RPMI7951 (cell line): ENCODE measurements at regions not wholly inside any gene's neighbourhood (a gene's known extent, or its start where the extent isn't known, plus 50 kb on each side); places are given as distances from the start of the nearest gene placed in this dataset.
A peak's percentile ranks its signal among the peaks of the same experiment; 100 is the strongest.

Experiments used
- DNase-seq: peaks from one replicate; pipeline ENCODE4 v3.0.0-alpha.2; 2012; ENCODE audit warnings: low read depth

DNA sequence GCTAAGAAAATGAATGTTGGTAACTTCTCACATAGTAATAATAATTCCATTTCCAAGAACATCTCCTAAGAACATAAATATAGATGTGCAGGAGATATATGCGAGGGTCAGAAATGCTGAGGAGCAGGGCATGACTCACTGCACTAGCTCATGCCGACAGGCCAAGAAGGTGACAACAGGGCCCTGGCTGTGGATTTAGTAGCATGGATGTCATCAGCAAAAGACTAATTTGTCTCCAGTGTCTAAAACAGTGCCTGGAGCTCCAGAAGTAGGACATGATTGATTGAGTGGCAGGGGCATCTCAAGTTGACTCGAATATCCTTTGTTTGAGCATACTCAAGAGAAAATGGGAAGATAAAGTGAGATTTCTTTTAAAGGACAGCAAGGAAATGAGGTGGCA lies 207.0 kb upstream of the FOXA2 start:
- no peak for DNase-seq

DNA sequence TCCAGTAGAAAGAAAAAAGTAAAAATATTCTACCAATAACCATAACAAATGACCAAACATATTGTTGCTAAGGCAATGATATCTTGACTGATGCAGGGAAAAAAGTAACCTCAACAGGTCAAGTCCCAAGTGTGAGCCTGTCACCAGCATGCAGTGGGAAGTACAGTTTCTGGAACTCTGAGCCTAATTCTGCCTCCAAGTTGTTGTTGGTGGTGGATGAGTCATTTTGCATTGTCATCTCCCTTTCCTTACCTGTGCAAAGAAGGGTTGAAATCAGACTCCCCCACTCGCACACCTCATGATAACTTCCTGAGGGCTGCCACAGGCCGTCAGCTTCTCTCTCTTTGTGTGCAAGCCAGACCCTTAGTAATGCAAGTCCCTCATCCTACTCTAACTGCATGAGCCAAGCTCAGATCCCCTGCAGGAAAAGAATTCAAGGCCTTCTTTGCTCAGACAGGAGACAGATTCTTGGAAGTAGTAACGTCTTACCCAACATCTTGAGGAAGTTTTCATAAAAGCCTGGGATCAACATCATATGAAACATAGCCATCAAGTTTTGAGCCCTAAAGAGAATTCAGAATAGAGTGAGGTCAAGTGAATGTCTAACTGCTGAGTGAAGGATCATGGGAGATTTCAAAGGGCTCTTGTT lies 207.6 kb upstream of the FOXA2 start:
- no peak for DNase-seq

DNA sequence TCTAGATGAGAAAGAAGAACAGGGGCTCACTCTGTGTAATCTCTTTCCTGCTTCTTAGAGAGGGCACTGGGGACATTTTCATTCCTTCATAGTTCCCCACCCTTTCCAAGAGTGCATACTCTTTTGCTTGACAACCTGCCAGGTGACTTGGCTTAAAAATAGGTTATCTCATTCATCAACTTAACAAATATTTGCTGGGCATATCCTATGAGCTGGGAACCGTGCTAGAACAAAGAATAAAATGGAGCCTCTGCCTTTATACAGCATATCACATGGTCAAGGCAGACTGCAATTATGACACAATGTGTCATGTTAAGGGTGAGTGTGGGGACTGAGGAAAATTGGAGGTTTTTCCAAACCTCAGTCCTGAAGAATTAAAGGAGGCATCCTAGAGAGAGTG lies 209.8 kb upstream of the FOXA2 start:
- DNase-seq = no peak

DNA sequence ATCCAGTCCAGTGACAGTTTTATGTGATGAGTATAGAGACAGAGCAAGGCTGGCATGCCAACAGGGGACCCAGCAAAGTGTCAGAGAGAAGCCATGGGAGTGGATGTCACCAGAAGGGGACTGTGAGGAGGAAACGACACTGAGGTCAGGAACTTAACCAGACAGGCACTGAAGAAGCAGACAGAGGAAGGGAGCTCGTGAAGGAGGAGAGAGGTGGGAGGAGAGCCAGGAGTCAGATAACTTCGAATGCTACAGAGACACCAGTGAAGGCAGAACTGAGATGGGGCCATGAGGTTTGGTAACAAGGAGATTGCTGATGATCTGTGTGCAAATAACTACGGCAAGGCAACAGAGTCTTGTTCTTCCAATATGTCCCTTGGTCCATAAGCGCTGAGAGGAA lies 211.1 kb upstream of the FOXA2 start:
- DNase-seq = peak; percentile 28

DNA sequence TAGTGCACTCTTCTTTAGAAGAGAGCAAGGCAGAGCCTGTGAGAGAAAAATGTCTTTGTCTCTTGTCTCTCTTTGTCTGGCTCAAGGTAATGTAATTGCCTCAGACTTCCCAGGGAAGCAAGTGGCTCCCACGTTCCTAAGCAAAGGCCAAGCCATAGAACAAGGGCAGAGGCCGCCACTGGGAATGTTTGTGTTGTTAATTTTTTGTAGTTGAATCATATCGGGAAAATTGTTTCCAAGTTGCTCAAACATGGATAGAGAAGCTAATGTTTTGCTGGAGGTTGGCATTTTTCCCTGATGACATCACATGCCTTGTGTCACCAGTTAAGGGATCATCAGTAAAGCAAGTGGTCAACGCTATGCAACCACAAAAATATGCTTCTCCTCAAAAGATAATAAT lies 211.5 kb upstream of the FOXA2 start:
- peak; percentile 98 for DNase-seq

DNA sequence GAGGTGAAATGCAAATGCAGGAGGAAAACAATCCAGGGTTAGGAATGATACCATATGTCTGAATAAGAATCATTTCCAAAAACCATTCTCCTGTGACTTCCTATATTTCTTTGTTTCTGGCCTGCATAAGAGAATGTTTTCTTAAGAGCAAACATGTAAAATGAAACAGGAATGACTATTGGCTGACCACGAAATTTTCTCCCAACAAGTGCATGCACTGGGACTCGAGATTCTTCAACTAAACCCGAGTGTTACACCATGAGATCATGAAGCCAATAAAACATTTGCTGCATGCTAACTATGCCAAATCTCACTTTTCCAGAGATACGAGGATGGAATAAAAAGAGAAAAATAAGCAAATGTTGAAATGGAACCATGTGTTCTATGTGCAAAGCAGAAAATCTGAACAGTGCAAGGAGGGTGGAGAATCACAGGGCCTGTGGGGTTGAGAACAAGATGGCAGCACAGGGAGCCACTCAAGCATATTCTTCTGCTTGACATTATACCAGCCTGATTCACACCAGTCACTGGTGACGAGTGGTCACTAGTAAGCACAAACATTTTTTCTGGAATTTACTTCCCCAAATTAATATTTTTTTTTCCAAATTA lies 212.2 kb upstream of the FOXA2 start:
- peak; percentile 65 for DNase-seq

DNA sequence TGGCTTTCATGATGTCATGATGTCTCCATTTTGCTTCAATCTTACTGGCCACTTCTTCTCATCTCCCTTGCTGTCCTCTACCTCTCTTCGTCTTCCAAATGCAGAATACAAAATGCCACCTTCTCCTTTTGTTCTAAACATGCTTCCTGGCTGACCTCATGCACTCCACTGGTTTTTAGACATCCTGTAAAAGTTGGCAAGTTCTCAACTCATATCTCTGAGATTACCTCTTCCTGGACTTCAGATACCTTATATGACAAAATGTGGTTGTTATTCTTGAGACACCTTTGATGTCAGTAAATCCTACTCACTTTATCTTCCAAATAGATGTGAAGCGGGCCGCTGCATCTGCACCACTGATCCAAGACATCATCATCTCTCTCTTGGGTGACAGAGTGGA lies 212.7 kb upstream of the FOXA2 start:
- DNase-seq = no peak

DNA sequence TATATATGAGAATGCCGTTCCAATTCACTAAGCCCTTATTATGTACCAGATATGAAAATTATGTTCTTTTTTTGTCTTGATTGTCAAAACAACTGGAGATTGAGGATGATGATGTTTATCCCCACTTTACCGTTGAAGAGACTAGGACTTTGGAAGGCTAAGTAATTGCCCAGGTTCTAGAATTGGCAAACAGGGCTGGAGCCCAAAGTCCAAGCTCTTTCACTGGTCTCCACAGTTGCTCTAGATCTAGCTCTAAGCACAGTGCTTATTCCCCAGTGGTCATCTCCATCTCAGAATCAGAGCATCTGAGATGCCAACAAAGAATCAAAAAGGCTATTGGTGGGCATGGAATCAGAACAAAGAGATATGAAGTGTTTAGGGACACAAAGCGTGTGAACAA lies 215.3 kb upstream of the FOXA2 start:
- no peak for DNase-seq

DNA sequence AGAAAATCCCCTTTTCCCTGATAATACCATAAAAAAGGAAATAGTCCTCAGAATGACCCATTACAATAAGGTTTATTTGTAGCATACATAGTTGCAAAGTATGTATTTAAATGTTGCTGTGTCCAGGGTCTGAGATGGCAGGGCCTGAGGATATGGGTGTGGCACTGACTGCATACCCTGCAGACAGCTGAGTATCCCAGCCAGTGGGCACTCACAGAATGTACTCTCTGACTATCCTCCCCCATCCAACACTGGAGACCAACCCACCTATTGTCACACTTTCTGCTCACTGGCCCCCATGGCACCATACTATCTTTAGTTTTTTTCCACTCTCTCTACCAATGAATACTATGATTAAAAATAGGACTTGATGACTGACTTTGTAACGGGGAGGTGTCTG lies 215.8 kb upstream of the FOXA2 start:
- DNase-seq = no peak

DNA sequence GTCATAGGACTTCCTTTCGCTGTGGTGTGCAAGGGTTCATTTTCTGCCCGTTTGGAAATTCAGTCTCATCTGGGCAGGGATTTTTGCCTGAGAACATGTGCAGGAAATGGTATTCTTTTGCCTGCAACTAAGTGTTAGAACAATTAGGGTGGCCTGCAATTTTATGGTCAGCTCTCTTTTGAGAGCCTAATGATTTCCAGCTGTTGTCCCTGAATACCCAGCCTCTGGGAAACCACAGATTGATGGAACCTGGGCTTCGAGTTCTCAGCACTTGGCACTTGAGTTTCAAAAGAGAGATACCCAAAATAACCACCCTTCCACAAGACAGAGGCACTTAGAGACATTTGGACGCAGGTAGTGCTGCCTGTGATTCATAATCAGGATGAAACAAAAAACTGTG lies 217.2 kb upstream of the FOXA2 start:
- peak; percentile 93 for DNase-seq

DNA sequence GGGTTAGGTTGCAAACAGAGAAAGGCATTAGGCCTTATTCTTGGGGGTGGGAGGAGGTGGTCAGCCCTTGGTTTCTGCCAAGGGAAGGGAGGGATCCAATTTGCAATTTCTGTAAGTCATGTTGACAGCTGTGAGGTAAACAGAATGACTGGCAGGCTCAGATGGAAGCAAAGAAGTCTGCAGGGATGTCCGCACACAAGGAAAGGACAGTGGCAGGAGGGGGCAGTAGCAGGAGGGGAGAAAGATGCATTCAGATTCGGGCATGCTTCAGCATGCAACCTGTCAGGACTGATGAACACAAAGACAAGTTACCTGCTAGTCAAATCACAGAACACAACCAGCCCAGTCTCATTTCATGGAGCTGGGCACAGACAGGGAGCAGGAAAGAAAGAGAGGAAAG lies 217.9 kb upstream of the FOXA2 start:
- DNase-seq = no peak

DNA sequence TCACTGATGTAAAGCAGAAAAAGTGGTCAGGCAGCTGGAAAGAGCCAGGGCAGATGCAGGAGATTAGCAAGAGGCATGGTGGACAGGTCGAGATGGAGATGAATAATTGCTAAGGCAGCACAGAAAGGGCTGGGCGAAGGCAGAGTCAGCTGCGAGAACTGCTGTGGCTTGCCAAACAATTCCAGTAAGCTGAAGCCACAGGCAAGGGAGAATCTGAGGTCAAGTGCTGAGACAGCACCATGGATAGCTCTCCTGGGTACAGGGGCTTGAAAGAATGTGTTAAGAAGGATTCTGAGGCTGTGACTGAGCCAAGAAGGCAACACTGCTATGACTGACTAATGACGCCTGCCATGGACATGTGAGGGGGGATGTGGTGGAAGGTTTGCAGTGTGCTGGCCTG lies 220.8 kb upstream of the FOXA2 start:
- peak; percentile 91 for DNase-seq

DNA sequence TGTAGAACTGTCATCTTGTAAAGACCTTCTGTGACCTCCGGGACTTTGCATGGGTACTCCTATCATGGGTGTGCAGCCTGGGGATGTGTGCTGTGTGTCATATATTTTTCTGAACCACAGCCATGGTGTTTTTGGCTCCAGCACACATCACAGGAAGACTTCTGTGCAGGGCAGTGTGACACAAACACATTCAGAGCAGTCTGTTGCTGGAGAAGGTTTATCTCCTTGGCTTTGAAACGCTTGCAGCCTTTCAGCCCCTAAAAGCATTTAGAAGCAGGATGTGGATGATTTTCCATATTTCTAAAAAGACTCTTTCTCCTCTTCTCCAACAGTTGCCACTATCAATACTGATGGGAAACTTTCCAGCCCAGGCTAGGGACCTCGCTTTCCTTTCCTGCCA lies 221.6 kb upstream of the FOXA2 start:
- no peak for DNase-seq

DNA sequence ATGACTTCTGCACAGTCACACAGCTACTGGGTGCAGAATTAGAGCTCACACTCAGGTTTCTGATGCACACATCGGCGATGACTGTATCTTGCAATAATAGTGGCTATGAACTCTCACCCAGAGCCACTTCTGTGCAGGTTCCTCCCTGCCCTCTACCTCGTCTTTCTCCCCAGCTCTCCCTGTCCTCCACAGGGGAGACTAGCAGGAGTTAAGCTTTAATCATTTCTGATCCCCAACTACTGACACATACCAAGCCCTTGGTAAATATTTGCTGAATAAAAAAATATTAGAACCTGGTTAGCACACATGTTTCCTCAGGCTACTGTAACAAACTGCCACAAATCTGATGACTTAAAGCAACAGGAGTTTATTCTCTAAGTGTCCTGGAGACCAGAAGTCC lies 222.7 kb upstream of the FOXA2 start:
- no peak for DNase-seq

DNA sequence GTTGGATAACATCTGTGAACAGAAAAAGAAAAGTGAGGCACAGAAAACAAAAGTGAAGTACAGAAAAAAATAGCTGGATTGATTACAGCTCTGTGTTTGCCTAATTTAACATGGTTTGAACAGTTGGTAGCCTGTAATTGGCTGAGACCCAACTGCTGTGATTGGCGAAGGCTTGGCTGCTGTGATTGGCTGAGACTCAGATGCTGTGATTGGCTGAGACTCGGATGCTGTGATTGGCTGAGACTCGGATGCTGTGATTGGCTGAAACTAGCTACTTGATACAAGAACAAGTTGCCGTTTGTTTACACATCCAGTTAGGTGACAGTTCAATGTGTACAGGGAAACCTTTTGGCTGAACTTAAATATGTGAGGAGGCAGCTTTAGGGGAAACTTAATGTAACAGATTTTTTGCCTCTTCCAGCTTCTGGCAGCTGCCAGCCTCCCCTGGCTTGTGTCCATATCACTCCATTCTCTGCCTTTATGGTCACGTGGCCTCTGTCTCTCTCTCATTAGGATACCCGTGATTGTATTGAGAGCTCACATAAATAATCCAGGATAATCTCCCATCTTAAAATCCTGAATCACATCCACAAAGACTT lies 223.4 kb upstream of the FOXA2 start:
- DNase-seq = no peak

DNA sequence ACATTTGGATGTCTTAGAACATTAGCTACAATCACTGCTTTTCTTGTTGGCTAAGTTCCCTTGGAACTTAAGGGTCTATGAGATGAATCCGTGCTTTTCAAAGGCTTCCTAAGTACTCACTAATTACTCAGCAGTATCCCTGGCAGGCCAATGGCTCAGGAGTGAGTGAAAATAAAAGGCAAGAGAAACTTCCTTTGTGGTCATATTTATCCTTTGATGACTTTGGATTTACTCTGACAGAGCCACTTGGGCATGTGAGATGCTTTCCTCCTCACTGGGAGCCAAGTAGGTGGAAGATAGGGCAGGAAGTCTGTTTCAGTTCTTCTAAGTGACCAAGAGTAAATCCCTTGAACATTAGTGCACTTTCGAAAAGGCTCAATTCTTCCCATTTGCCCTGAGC lies 224.3 kb upstream of the FOXA2 start:
- peak; percentile 61 for DNase-seq

DNA sequence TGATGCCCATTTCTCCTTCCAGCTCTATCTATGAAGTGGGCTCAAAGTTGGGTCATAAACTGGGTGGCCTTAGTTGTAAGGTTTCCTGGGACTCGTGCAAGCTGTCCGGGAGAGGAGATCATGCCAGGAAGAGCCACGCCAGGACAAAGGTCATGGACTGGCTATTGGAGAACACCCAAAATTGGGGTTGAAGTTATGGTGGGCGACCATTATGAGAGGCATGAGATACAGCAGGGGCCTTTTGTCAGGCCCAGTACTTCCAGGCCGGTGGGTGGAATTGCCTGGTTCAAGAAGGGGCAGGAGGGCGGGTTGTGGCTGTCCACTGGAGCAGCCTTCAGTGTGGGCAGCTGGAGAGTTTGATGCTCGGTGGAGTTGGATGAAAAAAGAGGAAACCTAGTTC lies 225.1 kb upstream of the SSTR4 start:
- no peak for DNase-seq

DNA sequence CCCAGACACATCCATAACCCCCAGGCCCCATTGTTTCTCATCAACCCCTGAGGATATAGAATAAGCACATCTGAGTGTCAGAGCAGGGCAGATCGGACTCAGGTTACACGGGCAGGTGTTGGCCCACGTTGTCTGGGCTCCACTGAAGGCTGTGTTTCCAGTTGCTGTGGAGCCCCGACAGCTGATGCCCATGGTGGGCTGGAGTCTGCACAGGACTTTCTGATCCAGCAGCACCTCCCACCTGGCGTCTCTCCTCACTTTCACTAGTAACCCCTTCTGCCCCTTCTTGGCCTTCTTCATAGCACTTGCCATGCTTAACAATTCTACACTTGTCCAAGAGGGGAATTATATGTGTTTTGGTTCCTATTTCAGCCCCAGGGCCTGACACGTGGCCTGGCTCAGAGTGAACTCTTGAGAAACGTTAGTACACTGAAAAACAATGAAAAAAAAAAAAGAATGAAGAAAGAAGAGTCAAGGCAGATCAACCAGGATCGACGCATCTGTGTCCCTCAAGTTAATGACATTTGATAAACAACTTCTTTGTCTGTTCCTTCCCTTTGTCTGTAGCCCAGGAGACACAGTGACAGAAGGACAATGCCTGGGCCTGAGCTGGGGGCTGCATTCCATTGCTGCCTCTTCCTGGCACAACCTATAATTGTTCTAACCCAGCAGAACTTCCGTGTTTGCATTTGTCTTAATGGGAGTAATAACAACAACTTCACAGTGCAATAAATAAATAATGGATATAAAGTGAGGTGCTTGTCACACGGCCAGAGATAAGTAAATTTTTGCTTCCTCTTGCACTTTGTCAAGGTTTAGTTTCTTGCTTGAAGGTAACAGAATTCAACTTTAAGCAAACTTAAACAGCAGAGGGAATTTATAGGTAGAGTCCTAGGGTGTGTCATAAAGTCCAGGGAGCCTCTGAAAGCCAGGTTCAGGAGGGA lies 224.2 kb upstream of the SSTR4 start:
- no peak for DNase-seq

DNA sequence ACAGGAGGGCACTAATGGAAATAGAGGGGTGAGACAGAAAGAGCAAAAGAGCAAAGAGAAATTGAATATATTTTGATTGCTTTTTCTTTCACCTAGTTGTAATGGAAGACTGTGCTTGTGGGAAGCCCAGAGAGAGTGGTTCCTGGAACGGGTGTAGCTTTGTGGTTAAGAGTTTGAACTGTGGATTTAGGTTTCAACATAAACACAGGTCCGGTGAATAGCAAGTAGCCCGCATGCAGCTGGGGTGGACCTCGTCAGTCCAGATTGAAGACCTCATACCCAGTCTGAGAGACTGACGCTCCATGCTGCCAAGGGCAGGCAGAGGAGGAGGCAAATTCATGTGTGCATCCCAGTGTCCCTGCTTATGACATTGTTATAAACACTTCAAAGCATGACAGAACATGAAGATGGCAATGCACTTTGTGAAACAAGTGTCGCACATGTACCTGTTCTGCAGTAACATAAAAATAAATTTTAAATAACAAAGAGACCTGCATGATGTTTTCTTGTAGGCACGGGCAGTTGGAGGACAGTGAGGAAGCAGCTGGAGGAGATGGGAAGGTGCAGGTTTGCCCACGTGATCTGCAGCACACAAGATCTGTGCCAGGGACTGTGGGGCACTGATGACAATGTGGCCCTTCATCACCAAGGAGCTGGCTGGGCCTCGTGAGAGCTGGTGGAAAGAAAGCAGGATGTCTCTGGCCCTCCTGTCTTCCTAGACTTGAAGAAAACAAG lies 220.5 kb upstream of the SSTR4 start:
- no peak for DNase-seq

DNA sequence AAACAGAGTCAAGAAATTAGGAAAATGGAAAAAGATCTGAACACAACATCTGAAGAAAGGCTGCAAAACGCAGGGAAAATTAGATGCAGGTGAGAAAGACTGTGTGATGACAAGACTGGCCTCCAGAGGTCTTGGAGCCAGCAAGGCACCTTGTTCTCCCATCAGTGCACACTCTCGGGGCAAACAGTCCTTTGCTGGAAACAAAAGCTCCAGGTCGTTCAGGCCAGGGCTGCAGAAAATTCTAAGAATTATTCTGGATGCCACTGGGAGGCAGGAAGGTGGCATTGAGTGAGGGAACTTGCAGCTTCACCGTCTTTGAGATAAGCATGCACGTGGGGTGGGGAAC lies 219.9 kb upstream of the SSTR4 start:
- DNase-seq = no peak

DNA sequence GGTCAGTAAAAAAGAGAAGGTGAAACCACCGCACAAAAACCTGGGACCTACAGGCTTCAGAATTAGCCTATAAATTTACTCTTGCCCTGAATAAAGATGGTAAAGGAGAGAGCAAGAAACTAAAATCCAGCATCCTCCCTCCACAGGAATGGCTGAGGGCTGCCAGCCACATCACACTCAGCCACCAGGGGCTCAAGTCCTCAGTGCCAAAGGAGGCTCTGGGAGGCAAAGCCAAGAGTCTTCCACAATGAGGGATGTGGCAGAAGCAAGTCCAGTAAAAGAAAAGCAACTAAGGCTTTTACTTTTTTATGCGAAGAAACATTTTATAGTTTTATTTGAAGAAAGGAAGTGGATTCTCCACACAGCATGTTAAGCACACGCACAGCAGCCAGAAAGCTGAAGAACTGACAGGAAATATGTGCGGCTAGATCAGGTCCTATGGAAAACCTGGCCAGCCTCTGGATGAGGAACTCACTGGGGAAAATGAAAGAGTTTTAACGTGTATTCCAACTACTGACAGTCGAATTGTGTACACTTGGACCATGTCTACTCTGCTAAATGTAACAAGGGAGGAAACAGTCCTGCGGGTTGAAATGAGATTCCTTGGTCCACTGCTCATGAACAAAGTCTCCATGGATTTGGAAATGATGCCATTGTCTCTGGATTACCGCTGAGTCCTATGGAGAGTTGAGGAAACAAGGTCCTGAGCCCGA lies 219.4 kb upstream of the SSTR4 start:
- no peak for DNase-seq
